Stimulated activated naive CD4-positive, alpha-beta T cell (primary cell): ENCODE measurements at regions not wholly inside any gene's neighbourhood (a gene's known extent, or its start where the extent isn't known, plus 50 kb on each side); places are given as distances from the start of the nearest gene placed in this dataset.

ENCODE experiments used
- DNase-seq, 6 experiments: peaks; one replicate each; lab custom pipeline; 2025; lab: John Stamatoyannopoulos, UW

- DNase-seq = no peak
Measured at GRCh38 chr7:52021343-52021742, 704.7 kb upstream of the COBL start.

GRCh38 chr7:52018680-52019054 lies 702.1 kb upstream of the COBL start:
- DNase-seq = no peak

- DNase-seq = no peak
Measured at GRCh38 chr7:52017802-52018679, 701.4 kb upstream of the COBL start.

GRCh38 chr7:52009181-52009580 lies 692.6 kb upstream of the COBL start:
- DNase-seq = no peak

GRCh38 chr7:52006674-52007073 lies 690.1 kb upstream of the COBL start:
- DNase-seq = no peak

GRCh38 chr7:52005613-52006012 lies 689.0 kb upstream of the COBL start:
- DNase-seq = no peak

GRCh38 chr7:51995596-51996179 lies 679.1 kb upstream of the COBL start:
- DNase-seq = no peak

- no peak for DNase-seq
Measured at GRCh38 chr7:51982653-51983052, 666.0 kb upstream of the COBL start.

- DNase-seq = no peak
Measured at GRCh38 chr7:51980812-51981211, 664.2 kb upstream of the COBL start.

GRCh38 chr7:51980313-51980712 lies 663.7 kb upstream of the COBL start:
- DNase-seq = no peak

GRCh38 chr7:51977913-51978312 lies 661.3 kb upstream of the COBL start:
- no peak for DNase-seq

GRCh38 chr7:51973939-51974338 lies 657.3 kb upstream of the COBL start:
- DNase-seq = no peak

- DNase-seq = no peak
Measured at GRCh38 chr7:51973071-51973470, 656.5 kb upstream of the COBL start.

GRCh38 chr7:51970961-51971665 lies 654.5 kb upstream of the COBL start:
- DNase-seq = no peak

- DNase-seq = no peak
Measured at GRCh38 chr7:51968461-51968860, 651.9 kb upstream of the COBL start.

GRCh38 chr7:51965454-51965853 lies 648.8 kb upstream of the COBL start:
- DNase-seq = no peak

GRCh38 chr7:51961804-51962203 lies 645.2 kb upstream of the COBL start:
- no peak for DNase-seq

GRCh38 chr7:51950813-51951212 lies 634.2 kb upstream of the COBL start:
- no peak for DNase-seq

- no peak for DNase-seq
Measured at GRCh38 chr7:51949726-51950644, 633.4 kb upstream of the COBL start.

- DNase-seq = no peak
Measured at GRCh38 chr7:51930834-51931233, 614.2 kb upstream of the COBL start.

GRCh38 chr7:51929818-51930217 lies 613.2 kb upstream of the COBL start:
- DNase-seq = no peak

GRCh38 chr7:51927738-51928137 lies 611.1 kb upstream of the COBL start:
- DNase-seq = no peak
